KG1 (cell line): ENCODE measurements at regions not wholly inside any gene's neighbourhood (a gene's known extent, or its start where the extent isn't known, plus 50 kb on each side); places are given as distances from the start of the nearest gene placed in this dataset.

Experiments used
- DNase-seq: peaks from one replicate; lab custom pipeline; 2025; lab: John Stamatoyannopoulos, UW

DNA sequence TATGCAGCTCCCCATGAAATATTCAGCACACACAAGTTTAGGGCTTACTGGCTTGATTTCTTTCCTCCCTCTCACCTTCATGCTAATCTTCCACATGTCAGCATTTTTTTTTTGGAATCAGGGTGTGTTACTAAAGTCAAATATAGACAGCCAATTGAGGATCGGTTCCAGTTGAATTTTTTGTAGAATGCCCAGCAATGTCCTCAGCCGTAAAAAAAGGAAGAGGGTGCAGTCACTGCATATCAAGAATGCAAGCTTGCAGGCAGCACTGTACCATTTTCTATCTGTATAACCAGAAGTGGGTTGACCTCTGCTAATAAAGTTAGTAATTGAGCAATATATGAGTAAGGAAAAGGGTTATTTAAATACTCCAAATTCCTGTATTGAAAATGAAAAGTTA lies 51.4 kb upstream of the CHMP2B start:
- no peak for DNase-seq

- DNase-seq: no peak
These were observed 53.3 kb upstream of the CHMP2B start for GRCh38 chr3:87173776-87174175.

DNA sequence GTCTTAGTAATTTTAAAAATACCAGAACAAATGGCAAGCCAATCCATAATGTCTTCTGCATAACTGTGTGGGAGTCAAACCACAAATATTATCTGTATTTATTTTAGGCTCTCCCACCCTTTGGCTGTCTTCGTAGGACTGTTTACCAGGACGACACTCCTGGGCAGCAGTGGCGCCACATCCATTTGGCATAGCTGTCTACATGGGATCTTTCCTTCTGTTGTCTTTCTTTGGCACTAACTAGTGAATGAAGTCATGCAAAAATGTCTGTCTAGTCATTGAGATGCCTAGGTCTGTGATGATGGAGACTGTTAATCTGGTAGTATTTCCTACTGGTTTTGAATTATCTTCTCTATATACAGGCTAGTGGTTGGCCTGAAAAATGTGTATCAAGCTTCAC lies 54.0 kb upstream of the CHMP2B start:
- DNase-seq: no peak

GRCh38 chr3:87167628-87168456 lies 59.3 kb upstream of the CHMP2B start:
- DNase-seq: peak; percentile 43

DNA sequence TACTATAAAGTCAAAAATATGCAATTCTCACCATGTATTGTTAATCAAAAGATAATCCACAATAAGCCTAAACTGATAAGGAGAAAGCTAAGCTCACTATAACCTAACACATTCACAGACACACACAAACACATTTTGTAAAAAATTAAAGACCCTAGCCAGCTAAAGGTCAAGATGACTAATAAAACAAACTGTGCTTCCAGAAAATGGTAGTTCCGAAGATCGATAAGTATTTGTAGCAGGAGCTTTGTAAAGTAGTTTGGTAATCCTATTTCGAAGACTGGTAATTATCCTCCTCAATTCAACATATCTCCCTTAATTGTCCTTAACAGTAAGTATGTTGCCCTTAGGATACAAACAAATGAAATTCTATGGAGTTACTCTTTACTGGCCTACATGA lies 62.9 kb upstream of the CHMP2B start:
- no peak for DNase-seq

GRCh38 chr3:87161851-87162250 lies 65.3 kb upstream of the CHMP2B start:
- DNase-seq: no peak

DNA sequence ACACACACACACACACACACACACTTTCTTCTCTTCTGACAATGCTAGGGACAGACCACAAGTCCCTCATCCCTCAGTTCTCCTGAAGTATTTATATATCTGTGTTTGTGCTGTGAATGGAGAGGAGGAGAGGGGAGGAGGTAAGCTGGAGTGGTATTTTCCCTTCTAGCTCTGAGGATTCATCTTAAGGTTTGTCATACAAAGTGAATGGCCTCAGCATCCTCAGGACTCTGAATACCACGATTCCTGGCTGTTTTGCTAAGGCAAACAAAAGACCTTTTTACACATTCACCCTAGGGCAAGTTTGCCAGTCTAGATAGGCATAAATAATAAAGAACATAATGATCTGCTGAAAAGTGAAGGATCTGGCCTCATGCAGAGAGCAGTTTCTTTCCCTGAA lies 65.7 kb upstream of the CHMP2B start:
- DNase-seq: no peak

DNA sequence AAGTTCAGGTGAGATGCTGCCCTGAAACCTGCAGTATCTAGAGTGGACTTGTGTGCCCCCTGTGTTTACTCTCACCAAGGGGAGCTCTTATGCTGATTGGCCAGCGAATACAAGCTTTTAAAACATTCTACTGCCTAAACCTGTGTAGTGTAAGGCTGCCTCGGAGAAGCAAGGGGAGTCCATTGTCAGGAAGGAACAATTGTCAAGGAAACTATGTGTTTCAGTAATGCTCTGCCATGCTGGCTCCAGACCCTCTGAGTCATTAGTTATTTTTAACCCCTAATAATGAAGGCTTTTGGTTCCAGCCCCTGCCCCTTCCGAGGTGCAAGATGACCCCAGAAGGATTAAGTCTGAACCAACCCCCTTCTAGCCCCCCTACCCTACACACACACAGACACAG lies 66.1 kb upstream of the CHMP2B start:
- no peak for DNase-seq

- DNase-seq: no peak
These were observed 68.3 kb upstream of the CHMP2B start for GRCh38 chr3:87158823-87159222.

DNA sequence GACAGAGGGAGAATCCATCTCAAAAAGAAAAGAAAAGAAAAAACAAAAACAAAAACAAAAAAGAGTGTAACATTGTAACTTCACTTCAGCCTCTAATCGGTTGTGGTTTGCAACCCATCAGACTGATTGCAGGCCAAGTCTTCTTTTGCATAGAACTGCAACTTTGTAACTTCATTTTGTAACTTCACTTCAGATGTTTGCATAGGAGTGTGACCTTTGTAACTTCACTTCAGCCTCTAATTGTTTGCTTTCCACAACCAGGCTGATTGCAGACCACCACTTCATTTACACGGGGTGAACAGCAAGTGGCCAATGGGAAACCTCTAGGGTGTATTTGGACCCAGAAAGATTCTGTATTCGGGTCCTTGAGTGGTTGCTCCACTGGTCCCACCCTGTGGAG lies 79.1 kb upstream of the CHMP2B start:
- no peak for DNase-seq

- no peak for DNase-seq
These were observed 79.5 kb upstream of the CHMP2B start for GRCh38 chr3:87147562-87147961.

- no peak for DNase-seq
These were observed 81.6 kb upstream of the CHMP2B start for GRCh38 chr3:87145553-87145952.

- no peak for DNase-seq
These were observed 91.0 kb upstream of the CHMP2B start for GRCh38 chr3:87136066-87136596.

DNA sequence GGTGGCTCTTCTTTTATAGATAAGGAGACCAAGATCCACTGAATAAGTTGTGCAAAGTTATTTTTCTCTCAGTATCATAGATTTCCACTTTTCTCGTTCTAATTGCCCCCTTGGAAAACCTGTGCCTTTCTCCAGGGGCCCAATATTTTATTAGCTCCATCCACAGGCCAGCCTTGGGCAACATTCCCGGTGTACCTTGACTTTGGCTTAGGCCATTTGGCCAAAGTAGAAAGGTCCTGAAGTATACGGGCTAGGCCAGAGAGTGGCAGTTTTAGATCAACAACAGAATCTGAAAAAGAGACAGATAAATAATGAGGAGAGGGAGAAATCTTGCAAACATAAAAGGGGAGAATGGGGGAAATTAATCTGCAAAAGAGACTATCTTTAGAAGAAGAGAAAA lies 91.7 kb upstream of the CHMP2B start:
- DNase-seq: no peak

GRCh38 chr3:87132801-87133200 lies 94.3 kb upstream of the CHMP2B start:
- DNase-seq: no peak

GRCh38 chr3:87128006-87128405 lies 99.1 kb upstream of the CHMP2B start:
- no peak for DNase-seq

- no peak for DNase-seq
These were observed 99.8 kb upstream of the CHMP2B start for GRCh38 chr3:87127281-87127680.

DNA sequence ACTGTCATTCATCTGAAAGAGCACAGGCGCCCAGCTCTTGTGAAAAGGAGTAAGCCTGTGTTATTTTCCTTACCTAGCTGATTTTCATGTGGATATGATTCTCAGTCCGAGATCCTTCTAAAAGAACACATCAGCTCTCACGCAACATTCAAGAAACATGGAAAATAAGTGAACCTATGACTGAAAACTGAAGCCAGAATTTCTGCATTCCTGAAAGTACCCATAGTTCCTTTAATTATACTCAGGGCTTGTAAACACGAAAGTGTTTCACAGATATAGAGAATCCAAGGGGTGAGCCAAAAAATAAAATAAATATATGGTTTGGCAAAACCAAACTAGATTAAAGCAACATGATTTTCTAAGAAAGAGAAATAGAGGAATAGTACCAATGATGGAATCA lies 100.8 kb upstream of the CHMP2B start:
- DNase-seq: no peak

GRCh38 chr3:87125116-87125515 lies 102.0 kb upstream of the CHMP2B start:
- no peak for DNase-seq

DNA sequence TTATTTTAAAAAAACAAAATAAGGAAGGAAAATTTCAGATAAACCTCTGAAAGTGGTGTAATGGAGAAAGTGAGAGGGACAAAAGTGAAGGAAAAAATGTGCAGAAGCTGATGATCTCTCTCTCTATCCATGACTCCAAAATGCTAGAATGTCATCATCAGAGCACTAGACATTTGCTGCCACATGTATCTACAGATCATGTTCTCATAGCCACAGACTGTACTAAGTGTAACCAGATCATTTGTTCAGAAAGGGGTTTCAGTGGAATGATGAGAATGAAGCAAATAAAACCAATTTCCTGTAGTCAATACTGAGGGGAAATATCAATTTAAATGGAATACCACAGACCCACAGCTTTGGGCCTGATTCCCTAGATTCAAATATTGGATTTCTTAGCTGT lies 104.3 kb upstream of the CHMP2B start:
- no peak for DNase-seq

- DNase-seq: no peak
These were observed 105.3 kb upstream of the CHMP2B start for GRCh38 chr3:87121856-87122255.

DNA sequence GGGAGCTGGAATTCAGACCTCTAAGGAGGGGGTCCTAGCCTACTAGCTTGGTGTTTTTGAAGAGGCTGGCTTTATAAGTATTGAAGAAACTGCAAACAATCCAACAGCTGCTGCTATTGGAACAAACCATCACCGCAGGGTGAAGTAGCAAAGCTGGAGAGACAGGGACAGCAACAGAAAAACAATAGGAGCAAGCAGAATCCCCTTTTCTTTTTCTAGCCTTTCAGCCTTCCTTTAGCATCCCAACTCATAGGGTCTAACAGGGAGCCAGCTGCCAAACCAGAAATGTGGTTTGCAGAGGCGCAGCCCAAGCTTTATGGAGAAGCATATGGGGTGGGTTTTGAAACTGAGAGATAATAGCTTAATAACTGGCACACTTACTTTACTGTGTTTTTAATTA lies 106.2 kb upstream of the CHMP2B start:
- no peak for DNase-seq

- DNase-seq: no peak
These were observed 106.9 kb upstream of the CHMP2B start for GRCh38 chr3:87120236-87120635.

DNA sequence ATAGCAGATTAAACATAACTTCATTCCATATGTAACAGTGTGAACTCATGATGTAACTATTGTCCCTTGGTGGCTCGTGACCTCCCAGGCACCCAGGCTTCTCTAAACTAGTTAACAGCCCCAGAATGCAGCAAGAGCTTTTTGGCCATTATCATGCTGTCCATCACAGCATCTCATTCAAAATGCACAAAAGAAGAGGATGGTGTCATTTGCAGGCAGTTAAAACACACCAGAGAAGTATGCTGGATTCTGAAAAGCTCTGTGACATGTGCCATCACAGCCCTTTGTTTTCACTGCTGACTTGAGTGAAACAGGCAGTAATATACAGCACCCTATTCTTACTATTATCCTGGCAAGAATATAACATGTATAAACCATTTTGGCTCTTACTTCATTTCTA lies 117.6 kb upstream of the CHMP2B start:
- no peak for DNase-seq
